PC-3 (cell line): ENCODE measurements at regions not wholly inside any gene's neighbourhood (a gene's known extent, or its start where the extent isn't known, plus 50 kb on each side); places are given as distances from the start of the nearest gene placed in this dataset.

Experiments
- ATAC-seq: fragments of 200-7000 bp; cut with Tn5 transposase; 2 replicates; pipeline ENCODE4 v1.9.1; 2020; ENCODE audit warnings: mild to moderate bottlenecking, moderate library complexity
- BruUV-seq: library from RNA; stranded (reverse); fragments of 400-500 nt; replicated peaks from 2 replicates; lab custom pipeline; 2021; lab: Mats Ljungman, UMichigan
- CTCF ChIA-PET: fragments of 300-600 bp; sonication (Branson Sonifier 250); formaldehyde crosslinking; loops from one replicate; lab custom pipeline; 2022; ENCODE audit warnings: antibody characterized with exemption; lab: Charles Lee
- POLR2A ChIA-PET: fragments of 300-600 bp; sonication (Branson Sonifier 250); formaldehyde crosslinking; loops from one replicate; lab custom pipeline; 2022; ENCODE audit warnings: antibody characterized with exemption; ENCODE audit not compliant: unreplicated experiment; lab: Charles Lee
- DNase-seq: peaks from one replicate; pipeline ENCODE4 v3.0.0-alpha.2; 2015
- H2AFZ ChIP-seq: fragments of 300-600 bp; sonication (generic); 2 replicates; pipeline ENCODE4 v1.6.0; 2016; ENCODE audit warnings: antibody characterized with exemption, low read length
- H3F3A ChIP-seq: fragments of 300-600 bp; sonication (generic); one replicate; pipeline ENCODE4 v1.6.0; 2017; ENCODE audit warnings: antibody characterized with exemption, low read length, control low read depth, mild to moderate bottlenecking; ENCODE audit not compliant: unreplicated experiment
- H3K27ac ChIP-seq: fragments of 300-600 bp; sonication (generic); 2 replicates; pipeline ENCODE4 v1.5.1; 2016; ENCODE audit warnings: mild to moderate bottlenecking, low read length
- H3K27me3 ChIP-seq: fragments of 300-600 bp; sonication (generic); 2 replicates; pipeline ENCODE4 v1.6.1; 2016; ENCODE audit warnings: low read length, mixed read lengths
- H3K36me3 ChIP-seq: fragments of 300-600 bp; sonication (generic); 2 replicates; pipeline ENCODE4 v1.6.1; 2016; ENCODE audit warnings: low read depth, mixed run types, low read length, mixed read lengths
- H3K4me1 ChIP-seq: fragments of 300-600 bp; sonication (generic); 2 replicates; pipeline ENCODE4 v1.5.1; 2016; ENCODE audit warnings: low read length; ENCODE audit not compliant: insufficient read depth
- H3K4me2 ChIP-seq: fragments of 300-600 bp; sonication (generic); 2 replicates; pipeline ENCODE4 v1.6.0; 2016; ENCODE audit warnings: low read length
- H3K4me3 ChIP-seq: fragments of 300-600 bp; sonication (generic); 2 replicates; pipeline ENCODE4 v1.5.1; 2016; ENCODE audit warnings: mild to moderate bottlenecking, low read length, mixed read lengths
- H3K79me2 ChIP-seq: fragments of 300-600 bp; sonication (generic); 2 replicates; pipeline ENCODE4 v1.6.1; 2017; ENCODE audit warnings: low read length, mixed read lengths
- H3K9ac ChIP-seq: fragments of 300-600 bp; sonication (generic); 2 replicates; pipeline ENCODE4 v1.6.0; 2016; ENCODE audit warnings: mild to moderate bottlenecking, low read length
- H3K9me2 ChIP-seq: fragments of 300-600 bp; sonication (generic); replicated peaks from 2 replicates; pipeline ENCODE4 v1.6.1; 2016; ENCODE audit warnings: mixed run types, low read length, mixed read lengths
- H3K9me3 ChIP-seq: fragments of 300-600 bp; sonication (generic); 2 replicates; pipeline ENCODE4 v1.6.1; 2016; ENCODE audit warnings: low read length, mixed read lengths
- H4K20me1 ChIP-seq: fragments of 300-600 bp; sonication (generic); 2 replicates; pipeline ENCODE4 v1.6.1; 2016; ENCODE audit warnings: low read length, mixed read lengths
- EZH2 ChIP-seq: fragments of 300-600 bp; sonication (generic); IDR thresholded peaks from one replicate; pipeline ENCODE4 v1.6.1; 2017; ENCODE audit warnings: antibody characterized with exemption, mild to moderate bottlenecking, low read length; ENCODE audit not compliant: unreplicated experiment
- EZH2phosphoT487 ChIP-seq: fragments of 300-600 bp; sonication (generic); IDR thresholded peaks from 2 replicates; pipeline ENCODE4 v1.6.1; 2018; ENCODE audit warnings: mild to moderate bottlenecking, antibody characterized with exemption, low read length, borderline replicate concordance
- intact Hi-C: fragments of 100-400 bp; cut with micrococcal nuclease; formaldehyde crosslinking; loops from 2 replicates; pipeline ENCODE4 v1.9.0; 2023
- TF ChIP-seq, protein P1 (sequence below): fragments of 300-600 bp; sonication (generic); conservative IDR thresholded peaks from 2 replicates; pipeline ENCODE4 v1.5.1; 2017; ENCODE audit warnings: antibody characterized with exemption, low read depth, mild to moderate bottlenecking, low read length

DNA sequence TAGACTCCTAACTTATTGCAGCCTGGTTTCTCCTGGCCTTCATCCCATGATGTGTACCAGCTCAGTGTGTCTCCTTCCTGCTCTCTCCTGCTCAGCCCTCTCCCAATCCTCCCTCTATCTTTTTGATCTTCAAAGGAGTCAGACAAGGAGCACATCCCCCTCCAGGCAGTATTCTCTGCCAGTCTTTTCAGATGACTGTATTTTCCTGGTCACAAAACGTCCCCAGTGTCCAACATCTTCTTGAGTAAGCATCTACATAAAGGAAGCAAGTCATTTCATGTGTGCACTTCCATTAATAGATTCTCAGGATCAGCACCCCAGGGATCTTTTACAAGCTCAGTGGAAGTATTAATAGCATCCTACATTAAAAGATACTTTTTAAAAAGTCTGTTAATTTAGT is 148.9 kb upstream of the THBS1 start:
- no peaks in the 10 kb centered on the region for H3F3A ChIP-seq
- ChIA-PET CTCF (no interaction called here), POLR2A (no interaction called here)
- TF ChIP-seq EZH2 = no peak
- TF ChIP-seq, protein P1, sequence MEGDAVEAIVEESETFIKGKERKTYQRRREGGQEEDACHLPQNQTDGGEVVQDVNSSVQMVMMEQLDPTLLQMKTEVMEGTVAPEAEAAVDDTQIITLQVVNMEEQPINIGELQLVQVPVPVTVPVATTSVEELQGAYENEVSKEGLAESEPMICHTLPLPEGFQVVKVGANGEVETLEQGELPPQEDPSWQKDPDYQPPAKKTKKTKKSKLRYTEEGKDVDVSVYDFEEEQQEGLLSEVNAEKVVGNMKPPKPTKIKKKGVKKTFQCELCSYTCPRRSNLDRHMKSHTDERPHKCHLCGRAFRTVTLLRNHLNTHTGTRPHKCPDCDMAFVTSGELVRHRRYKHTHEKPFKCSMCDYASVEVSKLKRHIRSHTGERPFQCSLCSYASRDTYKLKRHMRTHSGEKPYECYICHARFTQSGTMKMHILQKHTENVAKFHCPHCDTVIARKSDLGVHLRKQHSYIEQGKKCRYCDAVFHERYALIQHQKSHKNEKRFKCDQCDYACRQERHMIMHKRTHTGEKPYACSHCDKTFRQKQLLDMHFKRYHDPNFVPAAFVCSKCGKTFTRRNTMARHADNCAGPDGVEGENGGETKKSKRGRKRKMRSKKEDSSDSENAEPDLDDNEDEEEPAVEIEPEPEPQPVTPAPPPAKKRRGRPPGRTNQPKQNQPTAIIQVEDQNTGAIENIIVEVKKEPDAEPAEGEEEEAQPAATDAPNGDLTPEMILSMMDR = no peak
- TF ChIP-seq EZH2phosphoT487 = no peak
- BruUV-seq = no TSS peak
- no peak overlapping the region for H2AFZ ChIP-seq
- no peak overlapping the region for H3K4me2 ChIP-seq
- H3K27me3 ChIP-seq = no peaks in the 10 kb centered on the region
- no peak for DNase-seq
- no peaks in the 10 kb centered on the region for H3K9me3 ChIP-seq
- ATAC-seq = no peak
- H3K9me2 ChIP-seq = no peaks in the 10 kb centered on the region
- intact Hi-C loops = loop anchor here (10.0 kb wide), 1 partner anchor 617 kb away; no protein-coding TSS in a partner anchor
- H4K20me1 ChIP-seq = no peaks in the 10 kb centered on the region
- no peaks in the 10 kb centered on the region for H3K79me2 ChIP-seq
- H3K36me3 ChIP-seq = no peaks in the 10 kb centered on the region
- H3K4me3 ChIP-seq = no peak overlapping the region
- H3K9ac ChIP-seq = no peak overlapping the region
- no peak overlapping the region for H3K27ac ChIP-seq
- peaks cover 17% of the 10 kb centered on the region for H3K4me1 ChIP-seq

DNA sequence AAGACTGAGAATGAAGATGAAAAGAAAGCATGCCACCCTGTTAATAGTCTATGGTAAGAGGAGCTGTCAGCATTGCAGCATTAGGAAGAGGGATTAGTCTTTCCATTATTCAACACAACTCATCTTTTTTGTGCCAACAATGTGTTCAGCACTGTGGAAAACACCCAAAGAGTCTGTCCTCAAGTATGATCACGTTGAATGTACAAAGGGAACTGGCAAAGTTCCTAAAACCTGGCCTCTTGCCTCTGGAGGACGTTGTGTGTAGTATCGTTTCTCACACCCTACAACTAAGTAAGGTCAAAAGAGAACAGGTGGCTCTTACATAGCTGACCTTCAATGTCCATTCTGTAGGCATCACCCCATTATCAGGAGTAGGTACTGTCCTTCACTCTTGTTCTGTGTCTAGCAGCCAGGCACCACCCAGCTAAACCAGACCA is 147.9 kb upstream of the THBS1 start:
- H3K27ac ChIP-seq = no peak overlapping the region
- H3K4me1 ChIP-seq = peaks cover 17% of the 10 kb centered on the region
- no peaks in the 10 kb centered on the region for H4K20me1 ChIP-seq
- no peaks in the 10 kb centered on the region for H3K9me2 ChIP-seq
- H3F3A ChIP-seq = no peaks in the 10 kb centered on the region
- DNase-seq = no peak
- no peak overlapping the region for H2AFZ ChIP-seq
- H3K4me3 ChIP-seq = no peak overlapping the region
- no TSS peak for BruUV-seq
- no peaks in the 10 kb centered on the region for H3K9me3 ChIP-seq
- TF ChIP-seq EZH2 (no peak), EZH2phosphoT487 (no peak)
- TF ChIP-seq, protein P1 = no peak
- no peak overlapping the region for H3K9ac ChIP-seq
- intact Hi-C loops = loop anchor here (10.0 kb wide), 1 partner anchor 618 kb away; no protein-coding TSS in a partner anchor
- no peaks in the 10 kb centered on the region for H3K79me2 ChIP-seq
- H3K36me3 ChIP-seq = no peaks in the 10 kb centered on the region
- no peak overlapping the region for H3K4me2 ChIP-seq
- ChIA-PET POLR2A (no interaction called here), CTCF (no interaction called here)
- no peak for ATAC-seq
- no peaks in the 10 kb centered on the region for H3K27me3 ChIP-seq

DNA sequence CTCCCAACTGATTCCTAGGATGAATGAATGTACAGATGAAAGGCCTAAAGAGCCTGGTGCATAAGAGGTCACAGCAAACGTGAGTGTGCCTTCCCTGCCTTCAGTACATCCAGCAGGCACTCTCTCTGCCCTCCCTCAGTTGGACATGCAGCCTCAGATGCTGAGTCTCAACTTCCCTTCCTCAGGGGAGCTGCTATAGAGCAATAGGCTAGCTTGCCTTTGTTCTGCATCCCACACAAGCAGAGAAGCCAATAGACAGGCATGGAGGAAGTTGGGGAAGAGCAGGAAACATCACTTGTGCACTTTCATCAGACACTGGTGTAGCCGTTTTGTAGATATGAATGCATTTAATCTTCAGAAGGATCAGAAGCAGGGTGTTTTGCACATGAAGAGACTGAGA is 147.5 kb upstream of the THBS1 start:
- CTCF ChIA-PET = no interaction called here
- POLR2A ChIA-PET = no interaction called here
- Histone ChIP-seq H3F3A (no peaks in the 10 kb centered on the region), H3K4me1 (peaks cover 17% of the 10 kb centered on the region), H4K20me1 (no peaks in the 10 kb centered on the region), H3K9ac (no peak overlapping the region), H3K9me3 (no peaks in the 10 kb centered on the region), H3K4me2 (no peak overlapping the region), H3K27me3 (no peaks in the 10 kb centered on the region), H2AFZ (no peak overlapping the region), H3K9me2 (no peaks in the 10 kb centered on the region), H3K79me2 (no peaks in the 10 kb centered on the region), H3K27ac (no peak overlapping the region), H3K36me3 (no peaks in the 10 kb centered on the region), H3K4me3 (no peak overlapping the region)
- DNase-seq (no peak), ATAC-seq (no peak)
- TF ChIP-seq, protein P1 = no peak
- TF ChIP-seq EZH2 (no peak), EZH2phosphoT487 (no peak)
- intact Hi-C loops = loop anchor here (10.0 kb wide), 1 partner anchor 619 kb away; no protein-coding TSS in a partner anchor
- no TSS peak for BruUV-seq
